22Rv1 (cell line): ENCODE measurements at regions not wholly inside any gene's neighbourhood (a gene's known extent, or its start where the extent isn't known, plus 50 kb on each side); places are given as distances from the start of the nearest gene placed in this dataset.

ENCODE experiments used
- H3K27ac ChIP-seq: fragments of 450-650 bp; 2 replicates; pipeline ENCODE4 v1.5.1; 2017
- ZFX ChIP-seq: fragments of 450-650 bp; IDR thresholded peaks from 2 replicates; pipeline ENCODE4 v1.6.1; 2017; ENCODE audit warnings: antibody characterized with exemption, borderline replicate concordance
- TF ChIP-seq, protein P1 (sequence below): fragments of 450-650 bp; IDR thresholded peaks from 2 replicates; pipeline ENCODE4 v1.5.1; 2017; ENCODE audit warnings: mild to moderate bottlenecking

DNA sequence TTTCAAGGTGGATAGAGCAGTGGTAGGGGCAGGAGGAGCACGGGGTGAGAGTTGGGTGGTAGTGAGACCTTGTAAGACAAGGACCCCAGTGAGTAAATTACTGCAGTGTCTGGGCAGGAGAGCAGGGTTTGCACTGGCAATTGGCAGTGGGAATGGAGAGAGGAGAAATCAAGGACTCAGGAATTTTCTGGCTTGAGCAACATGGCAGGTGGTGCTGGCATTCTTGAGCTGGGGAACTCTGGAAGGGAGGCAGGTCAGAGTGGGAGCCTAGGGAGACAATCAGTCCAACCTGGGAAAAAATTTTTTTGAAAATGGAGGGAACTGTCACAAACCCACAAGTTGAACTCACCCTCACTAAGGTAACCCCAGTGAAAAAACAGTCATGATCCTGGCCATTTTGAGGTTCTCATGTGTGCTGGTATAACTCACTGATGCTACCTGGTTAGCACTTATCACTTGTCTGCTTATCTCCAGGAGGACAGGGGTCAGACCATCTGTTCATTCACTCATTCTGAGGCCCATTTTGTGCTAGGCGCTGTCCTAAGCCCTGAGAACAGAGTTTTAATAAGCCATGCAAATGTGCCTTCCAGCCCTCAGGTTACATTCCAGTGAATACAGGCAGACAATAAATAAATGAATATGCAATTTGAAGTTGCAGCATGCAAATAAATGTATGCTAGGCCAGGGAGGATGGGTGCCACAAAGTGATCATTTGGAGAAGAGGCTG, 92.2 kb upstream of the SEC11C start:
- no peak overlapping the region for H3K27ac ChIP-seq
- no peak for TF ChIP-seq ZFX
- TF ChIP-seq, protein P1, sequence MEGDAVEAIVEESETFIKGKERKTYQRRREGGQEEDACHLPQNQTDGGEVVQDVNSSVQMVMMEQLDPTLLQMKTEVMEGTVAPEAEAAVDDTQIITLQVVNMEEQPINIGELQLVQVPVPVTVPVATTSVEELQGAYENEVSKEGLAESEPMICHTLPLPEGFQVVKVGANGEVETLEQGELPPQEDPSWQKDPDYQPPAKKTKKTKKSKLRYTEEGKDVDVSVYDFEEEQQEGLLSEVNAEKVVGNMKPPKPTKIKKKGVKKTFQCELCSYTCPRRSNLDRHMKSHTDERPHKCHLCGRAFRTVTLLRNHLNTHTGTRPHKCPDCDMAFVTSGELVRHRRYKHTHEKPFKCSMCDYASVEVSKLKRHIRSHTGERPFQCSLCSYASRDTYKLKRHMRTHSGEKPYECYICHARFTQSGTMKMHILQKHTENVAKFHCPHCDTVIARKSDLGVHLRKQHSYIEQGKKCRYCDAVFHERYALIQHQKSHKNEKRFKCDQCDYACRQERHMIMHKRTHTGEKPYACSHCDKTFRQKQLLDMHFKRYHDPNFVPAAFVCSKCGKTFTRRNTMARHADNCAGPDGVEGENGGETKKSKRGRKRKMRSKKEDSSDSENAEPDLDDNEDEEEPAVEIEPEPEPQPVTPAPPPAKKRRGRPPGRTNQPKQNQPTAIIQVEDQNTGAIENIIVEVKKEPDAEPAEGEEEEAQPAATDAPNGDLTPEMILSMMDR = no peak

DNA sequence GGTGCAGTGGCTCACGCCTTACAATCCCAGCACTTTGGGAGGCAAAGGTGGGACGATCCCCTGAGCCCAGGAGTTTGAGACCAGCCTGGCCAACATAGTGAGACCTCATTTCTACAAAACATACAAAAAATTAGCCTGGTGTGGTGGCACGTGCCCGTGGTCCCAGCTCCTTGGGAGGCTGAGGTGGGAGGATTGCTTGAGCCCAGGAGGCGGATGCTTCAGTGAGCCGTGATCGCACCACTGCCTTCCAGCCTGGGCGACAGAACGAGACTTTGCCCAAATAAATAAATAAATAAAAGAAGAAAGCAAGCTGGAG, 91.7 kb upstream of the SEC11C start:
- TF ChIP-seq ZFX = no peak
- TF ChIP-seq, protein P1 = no peak
- H3K27ac ChIP-seq = no peak overlapping the region

DNA sequence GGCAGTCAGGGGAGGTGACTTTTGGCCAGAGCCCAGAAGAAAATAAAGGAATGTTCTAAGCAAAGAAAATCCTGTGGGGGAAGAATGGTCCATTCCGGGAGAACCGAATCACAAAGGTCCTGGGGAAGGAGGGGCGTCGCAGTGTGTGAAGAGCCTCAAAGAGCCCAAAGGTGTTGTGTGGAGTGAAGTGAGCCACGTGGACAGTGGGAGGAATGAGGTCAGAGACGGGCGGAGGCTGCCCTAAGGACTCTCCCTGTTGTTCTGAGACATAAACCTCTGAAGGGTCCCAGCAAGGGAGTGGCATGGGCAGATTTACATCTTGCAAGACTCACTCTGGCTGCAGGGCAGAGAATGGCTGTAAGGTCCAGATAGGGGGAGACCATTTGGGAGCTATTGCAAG, 91.3 kb upstream of the SEC11C start:
- TF ChIP-seq ZFX = no peak
- TF ChIP-seq, protein P1 = no peak
- H3K27ac ChIP-seq = no peak overlapping the region

DNA sequence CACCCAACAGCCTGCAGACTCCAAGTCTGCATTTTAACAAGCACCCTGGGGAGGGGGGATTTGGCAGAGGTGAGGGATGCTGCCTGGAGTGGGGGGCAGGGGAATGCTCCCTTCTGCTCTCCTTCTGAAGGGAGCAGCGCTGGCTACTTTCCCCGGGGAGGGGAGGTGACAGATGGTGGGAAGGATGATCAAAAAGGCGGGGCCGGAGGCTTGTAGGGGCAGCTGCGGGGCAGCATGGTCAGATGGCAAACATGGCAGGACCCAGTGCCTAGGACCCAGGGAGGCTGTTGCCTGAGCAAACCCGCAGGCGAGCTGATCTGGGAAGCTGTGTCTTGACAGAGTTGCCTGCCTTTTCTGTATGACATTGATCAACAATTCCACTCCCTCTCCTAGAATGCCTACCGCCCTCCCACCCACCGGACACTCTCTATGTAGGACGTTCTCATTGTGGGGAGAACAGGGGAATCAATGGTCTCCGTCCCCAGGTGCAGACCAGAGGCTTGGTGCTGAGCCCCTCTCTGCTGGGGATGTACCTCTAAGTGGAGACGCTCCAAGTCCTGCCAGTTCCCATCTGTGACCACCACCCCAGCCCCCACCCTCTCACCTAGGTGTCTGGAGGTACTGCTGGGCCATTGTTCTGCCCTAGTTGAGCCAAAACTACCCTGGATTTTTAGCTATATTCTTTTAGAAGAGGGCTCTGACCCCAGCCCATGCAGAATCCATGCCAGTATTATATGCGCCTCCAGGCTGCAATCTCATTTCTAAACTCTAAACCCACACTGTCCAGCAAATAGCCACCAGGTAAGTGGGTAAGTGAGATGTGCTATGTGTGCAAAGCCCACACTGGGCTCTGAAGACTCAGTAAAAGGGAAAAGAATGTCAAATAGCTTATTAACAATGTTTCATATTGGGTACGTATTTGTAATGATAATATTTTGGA, 89.7 kb upstream of the SEC11C start:
- no peak for TF ChIP-seq ZFX
- TF ChIP-seq, protein P1 = no peak
- no peak overlapping the region for H3K27ac ChIP-seq

DNA sequence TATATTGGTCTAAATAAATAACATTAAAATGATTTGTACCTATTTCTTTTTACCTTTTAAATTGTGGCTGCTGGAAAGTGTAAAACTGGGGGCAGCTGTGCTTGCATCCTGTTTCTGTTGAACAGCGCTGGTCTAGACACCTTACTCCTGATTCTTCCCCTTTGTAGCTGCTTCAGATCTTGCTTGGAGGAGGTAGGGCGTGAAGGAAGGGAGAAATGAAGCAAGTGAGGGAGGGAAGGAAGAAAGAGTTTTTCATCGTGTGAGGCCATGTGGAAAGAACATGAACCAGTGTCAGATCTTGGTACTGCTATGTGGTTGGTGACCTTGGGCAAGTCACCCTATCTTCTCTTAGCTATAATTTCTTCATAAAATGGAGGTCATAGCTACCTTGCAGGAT, 89.0 kb upstream of the SEC11C start:
- no peak overlapping the region for H3K27ac ChIP-seq
- TF ChIP-seq ZFX = no peak

DNA sequence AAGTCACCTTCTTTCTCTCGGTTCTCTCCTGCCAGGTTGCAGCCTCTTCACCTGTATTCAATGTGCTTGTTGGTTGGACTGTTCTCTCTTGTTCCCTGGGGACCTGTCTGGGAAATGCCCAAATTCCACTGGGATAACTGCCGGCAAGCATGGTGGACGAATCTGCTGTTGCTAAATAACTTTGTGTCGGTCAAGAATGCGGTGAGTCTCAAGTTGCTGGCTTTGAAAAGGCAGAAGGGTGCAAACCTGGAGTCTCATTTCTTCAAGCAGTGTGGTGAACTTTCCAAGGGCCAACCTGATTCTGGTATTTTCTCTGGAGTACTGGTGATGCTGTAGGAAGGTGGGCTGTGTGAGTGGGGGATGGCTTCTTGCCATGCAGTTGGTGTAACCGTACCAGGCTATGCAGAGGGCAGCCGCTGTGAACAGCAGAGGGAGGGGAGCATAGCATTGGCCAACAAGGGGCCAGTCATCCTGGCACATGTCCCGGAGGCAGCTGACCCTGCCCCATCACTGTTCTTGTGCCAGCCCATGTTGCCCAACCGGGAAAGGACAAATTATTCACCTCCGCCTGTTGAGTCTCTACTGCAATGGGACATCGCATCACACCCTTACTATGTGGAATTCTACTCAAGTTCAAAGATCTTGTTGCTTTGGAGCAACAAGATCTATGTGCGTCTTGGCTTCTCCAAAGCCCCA, 88.1 kb upstream of the SEC11C start:
- TF ChIP-seq ZFX = no peak
- TF ChIP-seq, protein P1 = no peak
- H3K27ac ChIP-seq = no peak overlapping the region

DNA sequence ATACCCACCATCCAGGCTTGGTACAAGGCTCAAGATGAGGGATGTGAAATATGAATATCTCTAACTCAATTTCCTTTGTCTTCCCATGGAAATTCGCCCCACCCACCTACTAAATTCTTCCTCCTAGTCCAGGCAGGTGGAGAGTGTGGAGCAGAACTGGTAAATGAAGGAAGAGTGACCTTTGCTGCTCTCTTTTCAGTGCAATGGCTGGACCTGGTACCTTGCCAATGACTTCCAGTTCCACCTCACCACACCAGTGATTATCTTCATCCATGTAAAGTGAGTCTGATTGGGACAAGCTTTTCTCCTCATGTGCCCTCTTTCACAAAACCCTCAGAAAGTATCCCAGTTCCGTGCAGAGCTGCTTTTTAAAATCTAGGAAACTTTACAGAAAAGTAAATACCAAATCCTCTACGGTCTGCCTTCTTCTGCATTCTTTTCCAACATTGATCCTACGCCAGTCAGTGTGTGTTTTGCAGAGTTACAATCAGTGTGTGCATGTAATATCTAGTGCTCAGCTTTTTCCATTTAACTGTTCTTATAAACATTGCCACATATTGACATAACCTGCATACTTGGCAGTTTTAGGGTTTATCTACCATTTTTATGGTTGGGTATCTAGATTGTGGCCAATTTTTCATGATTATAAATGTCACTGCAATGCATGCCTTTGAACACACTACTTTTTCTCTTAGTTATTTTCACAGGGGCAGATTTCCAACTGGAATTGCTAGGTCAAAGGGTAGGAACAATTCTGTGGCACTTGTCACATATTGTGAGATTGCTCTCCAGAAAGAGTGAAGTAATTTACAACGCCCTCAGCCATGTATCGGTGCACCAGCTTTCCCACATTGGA, 86.5 kb upstream of the SEC11C start:
- no peak for TF ChIP-seq ZFX
- peak overlapping the region; percentile 66 for H3K27ac ChIP-seq
